Stomach (tissue), 4 donors: ENCODE measurements at regions not wholly inside any gene's neighbourhood (a gene's known extent, or its start where the extent isn't known, plus 50 kb on each side); places are given as distances from the start of the nearest gene placed in this dataset.

ENCODE experiments used
- CTCF ChIP-seq, 7 experiments: fragments of 450-650 bp in 4 of 7; fragments of 200-600 bp in 3 of 7; sonication (generic) in 3 of 7; IDR thresholded peaks; one replicate each; pipeline ENCODE4 v1.5.1; 2016 to 2019; ENCODE audit warnings: antibody characterized with exemption in 7 of 7, control low read depth in 2 of 7, mild to moderate bottlenecking in 1 of 7
- POLR2A ChIP-seq, 4 donors: fragments of 450-650 bp; IDR thresholded peaks; one replicate each; pipeline ENCODE4 v1.6.1; 2016; ENCODE audit warnings: antibody characterized with exemption in 4 of 4, control low read depth in 2 of 4, mild to moderate bottlenecking in 1 of 4, moderate library complexity in 1 of 4

- no peak for TF ChIP-seq CTCF (IDR thresholded peaks at IDR 0.05)
- no peak for TF ChIP-seq POLR2A (IDR thresholded peaks at IDR 0.05)
These were observed 567.7 kb downstream of the TCERG1L start for GRCh38 chr10:130743751-130744271.
